ENCODE measurements at regions not wholly inside any gene's neighbourhood (a gene's known extent, or its start where the extent isn't known, plus 50 kb on each side); places are given as distances from the start of the nearest gene placed in this dataset.
"Not testable (repeated sequence)": the region's sequence is repeated elsewhere in the genome, so short reads cannot be mapped to it uniquely, and the experiment has no call there.

- H3K27me3 Mint-ChIP-seq, result peaks cover 12% of the 10 kb centered on the region
- peaks cover 4% of the 10 kb centered on the region for H3K9me3 Mint-ChIP-seq
- no peak overlapping the region for H3K27ac Mint-ChIP-seq
These were observed 356.6 kb upstream of the SULF2 start for GRCh38 chr20:48141660-48142515.

GRCh38 chr20:48139262-48140041 lies 354.2 kb upstream of the SULF2 start:
- H3K4me3 Mint-ChIP-seq, result no peak overlapping the region
- H3K4me1 Mint-ChIP-seq (ENCODE audit: low read depth), result no peaks in the 10 kb centered on the region
- H3K27ac Mint-ChIP-seq, result no peak overlapping the region
- H3K9me3 Mint-ChIP-seq, result peaks cover 4% of the 10 kb centered on the region
- peaks cover 15% of the 10 kb centered on the region for H3K27me3 Mint-ChIP-seq
- no peaks in the 10 kb centered on the region for H3K36me3 Mint-ChIP-seq (ENCODE audit: low read depth)

More at GRCh38 chr20:48141660-48142515, 356.6 kb upstream of the SULF2 start:
- Mint-ChIP-seq H3K4me3 (no peak overlapping the region), H3K4me1 (ENCODE audit: low read depth) (no peaks in the 10 kb centered on the region), H3K36me3 (ENCODE audit: low read depth) (no peaks in the 10 kb centered on the region)

- Mint-ChIP-seq H3K27ac (no peak overlapping the region), H3K9me3 (peaks cover 5% of the 10 kb centered on the region), H3K4me3 (no peak overlapping the region), H3K27me3 (peaks cover 34% of the 10 kb centered on the region), H3K36me3 (ENCODE audit: low read depth) (no peaks in the 10 kb centered on the region), H3K4me1 (ENCODE audit: low read depth) (no peaks in the 10 kb centered on the region)
These were observed 347.6 kb upstream of the SULF2 start for GRCh38 chr20:48132834-48133233.

- H3K4me3 Mint-ChIP-seq, result no peak overlapping the region
- H3K27ac Mint-ChIP-seq, result no peak overlapping the region
- H3K4me1 Mint-ChIP-seq (ENCODE audit: low read depth), result no peaks in the 10 kb centered on the region
- peaks cover 36% of the 10 kb centered on the region for H3K27me3 Mint-ChIP-seq
- no peaks in the 10 kb centered on the region for H3K36me3 Mint-ChIP-seq (ENCODE audit: low read depth)
- H3K9me3 Mint-ChIP-seq, result peaks cover 5% of the 10 kb centered on the region
These were observed 346.3 kb upstream of the SULF2 start for GRCh38 chr20:48131581-48131980.

- Mint-ChIP-seq H3K4me1 (ENCODE audit: low read depth) (no peaks in the 10 kb centered on the region), H3K4me3 (no peak overlapping the region), H3K36me3 (ENCODE audit: low read depth) (no peaks in the 10 kb centered on the region), H3K9me3 (peaks cover 5% of the 10 kb centered on the region), H3K27ac (no peak overlapping the region), H3K27me3 (peaks cover 33% of the 10 kb centered on the region)
These were observed 344.2 kb upstream of the SULF2 start for GRCh38 chr20:48129345-48129942.

GRCh38 chr20:48128436-48128835 lies 343.2 kb upstream of the SULF2 start:
- Mint-ChIP-seq H3K27ac (no peak overlapping the region), H3K4me3 (no peak overlapping the region), H3K27me3 (peaks cover 26% of the 10 kb centered on the region), H3K36me3 (ENCODE audit: low read depth) (no peaks in the 10 kb centered on the region), H3K4me1 (ENCODE audit: low read depth) (no peaks in the 10 kb centered on the region), H3K9me3 (peaks cover 5% of the 10 kb centered on the region)

- not testable (repeated sequence) for H3K36me3 Mint-ChIP-seq (ENCODE audit: low read depth); H3K9me3 Mint-ChIP-seq; H3K27ac Mint-ChIP-seq; H3K4me3 Mint-ChIP-seq; H3K4me1 Mint-ChIP-seq (ENCODE audit: low read depth)
- peaks cover 21% of the 10 kb centered on the region for H3K27me3 Mint-ChIP-seq
These were observed 342.7 kb upstream of the SULF2 start for GRCh38 chr20:48127964-48128363.

GRCh38 chr20:48127133-48127532 lies 341.9 kb upstream of the SULF2 start:
- H3K27ac Mint-ChIP-seq; H3K4me1 Mint-ChIP-seq (ENCODE audit: low read depth); H3K9me3 Mint-ChIP-seq; H3K4me3 Mint-ChIP-seq; H3K36me3 Mint-ChIP-seq (ENCODE audit: low read depth): not testable (repeated sequence)
- H3K27me3 Mint-ChIP-seq, result peaks cover 13% of the 10 kb centered on the region

GRCh38 chr20:48126227-48126740 lies 341.0 kb upstream of the SULF2 start:
- H3K27me3 Mint-ChIP-seq, result peaks cover 9% of the 10 kb centered on the region
- no peaks in the 10 kb centered on the region for H3K36me3 Mint-ChIP-seq (ENCODE audit: low read depth)
- H3K4me1 Mint-ChIP-seq (ENCODE audit: low read depth), result no peaks in the 10 kb centered on the region
- H3K27ac Mint-ChIP-seq, result no peak overlapping the region
- H3K4me3 Mint-ChIP-seq, result no peak overlapping the region
- no peaks in the 10 kb centered on the region for H3K9me3 Mint-ChIP-seq

- Mint-ChIP-seq H3K4me3 (no peak overlapping the region), H3K27ac (no peak overlapping the region), H3K36me3 (ENCODE audit: low read depth) (no peaks in the 10 kb centered on the region), H3K4me1 (ENCODE audit: low read depth) (no peaks in the 10 kb centered on the region), H3K27me3 (peaks cover 5% of the 10 kb centered on the region), H3K9me3 (no peaks in the 10 kb centered on the region)
These were observed 339.7 kb upstream of the SULF2 start for GRCh38 chr20:48124960-48125359.

GRCh38 chr20:48124181-48124782 lies 339.0 kb upstream of the SULF2 start:
- Mint-ChIP-seq H3K36me3 (ENCODE audit: low read depth) (no peaks in the 10 kb centered on the region), H3K4me1 (ENCODE audit: low read depth) (no peaks in the 10 kb centered on the region), H3K9me3 (no peaks in the 10 kb centered on the region), H3K4me3 (no peak overlapping the region), H3K27ac (no peak overlapping the region), H3K27me3 (peaks cover 8% of the 10 kb centered on the region)

GRCh38 chr20:48120120-48120519 lies 334.8 kb upstream of the SULF2 start:
- H3K4me3 Mint-ChIP-seq, result no peak overlapping the region
- H3K27me3 Mint-ChIP-seq, result peaks cover 14% of the 10 kb centered on the region
- H3K27ac Mint-ChIP-seq, result no peak overlapping the region
- H3K36me3 Mint-ChIP-seq (ENCODE audit: low read depth), result no peaks in the 10 kb centered on the region
- H3K4me1 Mint-ChIP-seq (ENCODE audit: low read depth), result no peaks in the 10 kb centered on the region
- no peaks in the 10 kb centered on the region for H3K9me3 Mint-ChIP-seq

GRCh38 chr20:48119389-48119788 lies 334.1 kb upstream of the SULF2 start:
- peaks cover 15% of the 10 kb centered on the region for H3K27me3 Mint-ChIP-seq
- H3K4me1 Mint-ChIP-seq (ENCODE audit: low read depth); H3K9me3 Mint-ChIP-seq; H3K27ac Mint-ChIP-seq; H3K4me3 Mint-ChIP-seq; H3K36me3 Mint-ChIP-seq (ENCODE audit: low read depth): not testable (repeated sequence)

GRCh38 chr20:48115502-48115901 lies 330.2 kb upstream of the SULF2 start:
- H3K4me1 Mint-ChIP-seq (ENCODE audit: low read depth), result no peaks in the 10 kb centered on the region

GRCh38 chr20:48107560-48107959 lies 322.3 kb upstream of the SULF2 start:
- H3K27ac Mint-ChIP-seq, result no peak overlapping the region
- peaks cover 8% of the 10 kb centered on the region for H3K27me3 Mint-ChIP-seq
- H3K9me3 Mint-ChIP-seq, result no peaks in the 10 kb centered on the region
- no peaks in the 10 kb centered on the region for H3K36me3 Mint-ChIP-seq (ENCODE audit: low read depth)
- no peaks in the 10 kb centered on the region for H3K4me1 Mint-ChIP-seq (ENCODE audit: low read depth)
- H3K4me3 Mint-ChIP-seq, result no peak overlapping the region

More at GRCh38 chr20:48115502-48115901, 330.2 kb upstream of the SULF2 start:
- no peak overlapping the region for H3K27ac Mint-ChIP-seq
- H3K36me3 Mint-ChIP-seq (ENCODE audit: low read depth), result no peaks in the 10 kb centered on the region
- peaks cover 26% of the 10 kb centered on the region for H3K27me3 Mint-ChIP-seq
- H3K4me3 Mint-ChIP-seq, result no peak overlapping the region
- no peaks in the 10 kb centered on the region for H3K9me3 Mint-ChIP-seq
